ENCODE measurements at regions not wholly inside any gene's neighbourhood (a gene's known extent, or its start where the extent isn't known, plus 50 kb on each side); places are given as distances from the start of the nearest gene placed in this dataset.

DNA sequence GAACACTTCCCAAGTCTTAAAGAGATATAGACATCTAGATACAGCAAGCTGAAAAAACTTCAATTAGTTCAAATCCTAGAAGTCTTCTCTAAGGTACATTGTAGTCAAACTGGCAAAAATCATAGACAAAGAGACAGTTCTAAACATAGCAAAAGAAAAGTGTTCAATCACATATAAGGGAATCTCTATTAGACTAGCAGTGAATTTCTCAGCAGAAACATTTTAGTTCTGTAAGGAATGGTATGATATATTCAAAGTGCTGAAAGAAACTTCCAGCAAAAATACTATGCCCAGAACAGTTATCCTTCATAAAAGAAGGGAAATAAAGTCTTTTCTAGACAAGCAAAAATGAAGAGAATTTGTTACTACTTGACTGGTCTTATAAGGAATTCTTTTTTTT lies 186.3 kb upstream of the SYNCRIP start:
- DNase-seq (no peak), ATAC-seq (no peak)
- intact Hi-C loops (cut with DNase I): no loop called here
- no peak for TF ChIP-seq POLR2A (IDR thresholded peaks at IDR 0.05)
- TF ChIP-seq CTCF (IDR thresholded peaks at IDR 0.05): no peak
- H3K36me3 ChIP-seq: no peaks in the 10 kb centered on the region
- H3K9me3 ChIP-seq: peaks cover 0 to 43% (median 16%) of the 10 kb centered on the region in 12 donors
- H3K4me3 ChIP-seq: no peak overlapping the region
- H3K4me1 ChIP-seq: no peaks in the 10 kb centered on the region
- H3K27me3 ChIP-seq: no peaks in the 10 kb centered on the region
- H3K27ac ChIP-seq: no peak overlapping the region

DNA sequence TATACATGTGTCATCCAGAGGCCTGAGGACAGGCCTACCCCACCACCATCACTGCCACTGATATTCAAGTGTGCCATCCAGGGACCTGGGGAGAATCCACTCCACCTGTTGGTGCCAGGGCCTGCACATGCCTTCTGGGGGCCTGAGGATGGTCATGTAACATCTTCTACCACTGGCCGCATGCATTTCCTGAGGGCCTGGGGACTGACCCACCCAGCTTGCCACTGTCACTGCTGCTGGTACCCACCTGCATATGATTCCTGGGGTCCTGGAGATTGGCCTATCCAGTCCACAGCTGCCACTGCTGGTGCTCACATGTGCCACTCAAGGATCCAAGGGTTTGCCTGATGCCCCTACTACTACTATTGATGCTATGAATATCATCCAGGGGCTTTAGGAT lies 184.3 kb upstream of the SYNCRIP start:
- Histone ChIP-seq H3K4me1 (no peaks in the 10 kb centered on the region), H3K27ac (no peak overlapping the region), H3K9me3 (peaks cover 0 to 56% (median 22%) of the 10 kb centered on the region in 12 donors), H3K4me3 (no peak overlapping the region), H3K36me3 (no peaks in the 10 kb centered on the region), H3K27me3 (no peaks in the 10 kb centered on the region)
- DNase-seq: no peak
- ATAC-seq: no peak
- TF ChIP-seq CTCF (IDR thresholded peaks at IDR 0.05) (no peak), POLR2A (IDR thresholded peaks at IDR 0.05) (no peak)
- intact Hi-C loops (cut with DNase I): no loop called here
- WGBS, 4 donors: 78 to 100% (median 98%) methylated on average over 1 of the region's 1 CpG

GRCh38 chr6:85824329-85824728 lies 181.6 kb upstream of the SYNCRIP start:
- H3K4me1 ChIP-seq: no peaks in the 10 kb centered on the region
- intact Hi-C loops (cut with DNase I): no loop called here
- DNase-seq: no peak
- H3K27me3 ChIP-seq: no peaks in the 10 kb centered on the region
- TF ChIP-seq POLR2A (IDR thresholded peaks at IDR 0.05) (no peak), CTCF (IDR thresholded peaks at IDR 0.05) (no peak)
- no peaks in the 10 kb centered on the region for H3K36me3 ChIP-seq
- 52 to 100% (median 70%) methylated on average over 1 of the region's 1 CpG for WGBS, 4 donors
- no peak overlapping the region for H3K4me3 ChIP-seq
- no peak for ATAC-seq
- H3K27ac ChIP-seq: no peak overlapping the region
- peaks cover 0 to 60% (median 22%) of the 10 kb centered on the region in 12 donors for H3K9me3 ChIP-seq

GRCh38 chr6:85810558-85810957 lies 167.9 kb upstream of the SYNCRIP start:
- H3K4me3 ChIP-seq: no peak overlapping the region
- 37 to 67% (median 60%) methylated on average over 1 of the region's 1 CpG for WGBS, 4 donors
- DNase-seq (no peak), ATAC-seq (no peak)
- intact Hi-C loops (cut with DNase I): no loop called here
- H3K27ac ChIP-seq: no peak overlapping the region
- no peaks in the 10 kb centered on the region for H3K27me3 ChIP-seq
- H3K4me1 ChIP-seq: no peaks in the 10 kb centered on the region
- H3K36me3 ChIP-seq: no peaks in the 10 kb centered on the region
- H3K9me3 ChIP-seq: peaks cover 0 to 17% (median 3%) of the 10 kb centered on the region in 12 donors
- TF ChIP-seq POLR2A (IDR thresholded peaks at IDR 0.05) (no peak), CTCF (IDR thresholded peaks at IDR 0.05) (no peak)
